ENCODE measurements at regions not wholly inside any gene's neighbourhood (a gene's known extent, or its start where the extent isn't known, plus 50 kb on each side); places are given as distances from the start of the nearest gene placed in this dataset.

DNA sequence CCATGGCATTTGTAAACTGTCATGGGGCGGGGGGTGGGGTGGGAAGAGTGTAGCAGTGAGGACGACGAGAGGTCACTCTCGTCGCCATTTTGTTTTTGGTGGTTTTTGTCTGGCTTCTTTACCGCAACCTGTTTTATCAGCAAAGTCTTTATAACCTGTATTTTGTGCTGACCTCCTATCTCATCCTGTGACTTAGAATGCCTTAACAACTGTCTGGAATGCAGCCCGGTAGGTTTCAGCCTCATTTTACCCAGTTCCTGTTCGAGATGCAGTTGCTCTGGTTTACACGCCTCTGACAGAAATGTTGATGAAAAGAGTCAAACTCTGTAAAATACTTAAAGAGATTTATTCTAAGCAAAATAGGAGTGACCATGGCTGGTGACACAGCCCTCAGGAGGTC is 852.0 kb downstream of the DACH1 start:
- TF ChIP-seq MYC (IDR thresholded peaks at IDR 0.05; ENCODE audit: low read depth, low read length) (no peak), POLR2A (IDR thresholded peaks at IDR 0.05; ENCODE audit: low read depth, low read length) (no peak), MAX (IDR thresholded peaks at IDR 0.05; ENCODE audit: insufficient read depth, insufficient read length) (no peak)
- TF ChIP-seq, protein P1, sequence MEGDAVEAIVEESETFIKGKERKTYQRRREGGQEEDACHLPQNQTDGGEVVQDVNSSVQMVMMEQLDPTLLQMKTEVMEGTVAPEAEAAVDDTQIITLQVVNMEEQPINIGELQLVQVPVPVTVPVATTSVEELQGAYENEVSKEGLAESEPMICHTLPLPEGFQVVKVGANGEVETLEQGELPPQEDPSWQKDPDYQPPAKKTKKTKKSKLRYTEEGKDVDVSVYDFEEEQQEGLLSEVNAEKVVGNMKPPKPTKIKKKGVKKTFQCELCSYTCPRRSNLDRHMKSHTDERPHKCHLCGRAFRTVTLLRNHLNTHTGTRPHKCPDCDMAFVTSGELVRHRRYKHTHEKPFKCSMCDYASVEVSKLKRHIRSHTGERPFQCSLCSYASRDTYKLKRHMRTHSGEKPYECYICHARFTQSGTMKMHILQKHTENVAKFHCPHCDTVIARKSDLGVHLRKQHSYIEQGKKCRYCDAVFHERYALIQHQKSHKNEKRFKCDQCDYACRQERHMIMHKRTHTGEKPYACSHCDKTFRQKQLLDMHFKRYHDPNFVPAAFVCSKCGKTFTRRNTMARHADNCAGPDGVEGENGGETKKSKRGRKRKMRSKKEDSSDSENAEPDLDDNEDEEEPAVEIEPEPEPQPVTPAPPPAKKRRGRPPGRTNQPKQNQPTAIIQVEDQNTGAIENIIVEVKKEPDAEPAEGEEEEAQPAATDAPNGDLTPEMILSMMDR (IDR thresholded peaks at IDR 0.05; ENCODE audit: extremely low read depth in 1 of 2, insufficient read depth in 1 of 2, low read depth in 1 of 2, low read length in 2 of 2), result no peak
